CD4-positive, alpha-beta T cell treated with Interferon gamma for 1 hour (primary cell): ENCODE measurements at regions not wholly inside any gene's neighbourhood (a gene's known extent, or its start where the extent isn't known, plus 50 kb on each side); places are given as distances from the start of the nearest gene placed in this dataset.

ENCODE experiments used
- DNase-seq: peaks from one replicate; pipeline ENCODE4 v3.0.0-alpha.2; 2020

- no peak for DNase-seq
Observed at GRCh38 chr4:1492651-1493539, 86.7 kb upstream of the NKX1-1 start.

GRCh38 chr4:1492142-1492457 lies 85.9 kb upstream of the NKX1-1 start:
- DNase-seq, result no peak

- DNase-seq, result no peak
Observed at GRCh38 chr4:1491328-1492141, 85.3 kb upstream of the NKX1-1 start.

GRCh38 chr4:1490654-1491327 lies 84.5 kb upstream of the NKX1-1 start:
- DNase-seq, result no peak

- DNase-seq, result no peak
Observed at GRCh38 chr4:1490011-1490653, 83.9 kb upstream of the NKX1-1 start.

GRCh38 chr4:1489639-1489995 lies 83.4 kb upstream of the NKX1-1 start:
- no peak for DNase-seq

GRCh38 chr4:1488831-1489638 lies 82.8 kb upstream of the NKX1-1 start:
- DNase-seq, result no peak

- no peak for DNase-seq
Observed at GRCh38 chr4:1488357-1488756, 82.1 kb upstream of the NKX1-1 start.

- no peak for DNase-seq
Observed at GRCh38 chr4:1487761-1488160, 81.5 kb upstream of the NKX1-1 start.

- no peak for DNase-seq
Observed at GRCh38 chr4:1487106-1487505, 80.9 kb upstream of the NKX1-1 start.

GRCh38 chr4:1485280-1485679 lies 79.0 kb upstream of the NKX1-1 start:
- DNase-seq, result no peak

GRCh38 chr4:1480720-1481119 lies 74.5 kb upstream of the NKX1-1 start:
- DNase-seq, result no peak

- DNase-seq, result no peak
Observed at GRCh38 chr4:1479454-1479853, 73.2 kb upstream of the NKX1-1 start.

GRCh38 chr4:1478766-1479355 lies 72.6 kb upstream of the NKX1-1 start:
- no peak for DNase-seq

GRCh38 chr4:1477045-1477840 lies 71.0 kb upstream of the NKX1-1 start:
- no peak for DNase-seq

GRCh38 chr4:1476140-1476513 lies 69.9 kb upstream of the NKX1-1 start:
- DNase-seq, result no peak

- no peak for DNase-seq
Observed at GRCh38 chr4:1475277-1476139, 69.3 kb upstream of the NKX1-1 start.

GRCh38 chr4:1474126-1475090 lies 68.2 kb upstream of the NKX1-1 start:
- DNase-seq, result no peak

- DNase-seq, result no peak
Observed at GRCh38 chr4:1473718-1474117, 67.5 kb upstream of the NKX1-1 start.
